ENCODE measurements at regions not wholly inside any gene's neighbourhood (a gene's known extent, or its start where the extent isn't known, plus 50 kb on each side); places are given as distances from the start of the nearest gene placed in this dataset.
"Not testable (repeated sequence)": the region's sequence is repeated elsewhere in the genome, so short reads cannot be mapped to it uniquely, and the experiment has no call there.

DNA sequence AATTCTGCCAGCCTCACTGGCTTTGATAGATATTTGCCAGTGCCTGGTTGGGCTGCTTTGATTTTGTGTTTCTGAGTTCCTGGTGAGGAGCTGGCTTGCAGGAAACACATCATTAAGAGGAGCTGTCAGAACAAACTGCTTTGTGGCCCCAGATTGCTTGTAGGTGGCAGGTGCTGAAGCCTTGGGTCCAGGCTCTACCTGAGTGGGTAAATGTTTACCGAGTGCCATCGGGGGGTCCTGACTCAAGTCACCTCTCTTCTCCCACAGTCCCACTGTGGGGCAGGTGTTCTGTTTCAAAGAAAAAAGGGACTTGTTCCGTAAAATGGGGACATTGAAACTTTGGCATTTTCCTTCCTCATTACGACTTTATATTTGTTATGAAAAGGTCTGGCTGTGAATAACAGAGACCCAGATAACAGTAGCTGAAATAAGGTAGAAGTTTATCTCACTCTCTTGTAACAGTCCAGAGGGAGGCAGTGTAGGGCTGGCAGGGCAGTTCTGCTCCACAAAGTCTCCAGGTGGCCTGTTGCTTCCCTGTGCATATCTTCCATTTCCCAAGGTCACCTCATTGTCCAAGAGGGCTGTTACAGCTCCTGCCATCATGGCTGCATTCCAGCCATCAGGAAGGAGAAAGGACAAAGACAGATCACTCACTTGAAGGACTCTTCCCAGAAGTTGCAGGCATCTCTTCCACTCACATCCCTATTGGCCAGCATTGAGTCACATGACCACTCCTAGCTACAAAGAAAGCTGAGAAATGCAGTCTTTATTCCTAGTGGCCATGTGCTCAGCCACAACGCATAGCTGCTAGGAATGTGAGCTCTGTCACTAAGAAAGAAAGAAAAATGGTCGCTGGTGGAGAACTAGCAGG, 149.9 kb upstream of the KCNG1 start:
- no peak for DNase-seq
- WGBS, 3 donors: 79 to 82% (median 81%) methylated on average over 6 of the region's 6 CpGs
- Histone ChIP-seq H3K27ac (no peak overlapping the region), H3K36me3 (no peaks in the 10 kb centered on the region), H3K27me3 (no peaks in the 10 kb centered on the region), H3K4me3 (no peak overlapping the region), H3K9me3 (no peaks in the 10 kb centered on the region), H3K4me1 (ENCODE audit: insufficient read depth) (peaks cover 1% of the 10 kb centered on the region)
- no peak for TF ChIP-seq EP300 (IDR thresholded peaks at IDR 0.05)
- TF ChIP-seq, protein P1, sequence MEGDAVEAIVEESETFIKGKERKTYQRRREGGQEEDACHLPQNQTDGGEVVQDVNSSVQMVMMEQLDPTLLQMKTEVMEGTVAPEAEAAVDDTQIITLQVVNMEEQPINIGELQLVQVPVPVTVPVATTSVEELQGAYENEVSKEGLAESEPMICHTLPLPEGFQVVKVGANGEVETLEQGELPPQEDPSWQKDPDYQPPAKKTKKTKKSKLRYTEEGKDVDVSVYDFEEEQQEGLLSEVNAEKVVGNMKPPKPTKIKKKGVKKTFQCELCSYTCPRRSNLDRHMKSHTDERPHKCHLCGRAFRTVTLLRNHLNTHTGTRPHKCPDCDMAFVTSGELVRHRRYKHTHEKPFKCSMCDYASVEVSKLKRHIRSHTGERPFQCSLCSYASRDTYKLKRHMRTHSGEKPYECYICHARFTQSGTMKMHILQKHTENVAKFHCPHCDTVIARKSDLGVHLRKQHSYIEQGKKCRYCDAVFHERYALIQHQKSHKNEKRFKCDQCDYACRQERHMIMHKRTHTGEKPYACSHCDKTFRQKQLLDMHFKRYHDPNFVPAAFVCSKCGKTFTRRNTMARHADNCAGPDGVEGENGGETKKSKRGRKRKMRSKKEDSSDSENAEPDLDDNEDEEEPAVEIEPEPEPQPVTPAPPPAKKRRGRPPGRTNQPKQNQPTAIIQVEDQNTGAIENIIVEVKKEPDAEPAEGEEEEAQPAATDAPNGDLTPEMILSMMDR (IDR thresholded peaks at IDR 0.05): no peak
- TF ChIP-seq POLR2A (IDR thresholded peaks at IDR 0.05): no peak
- intact Hi-C loops (cut with DNase I): no loop called here

DNA sequence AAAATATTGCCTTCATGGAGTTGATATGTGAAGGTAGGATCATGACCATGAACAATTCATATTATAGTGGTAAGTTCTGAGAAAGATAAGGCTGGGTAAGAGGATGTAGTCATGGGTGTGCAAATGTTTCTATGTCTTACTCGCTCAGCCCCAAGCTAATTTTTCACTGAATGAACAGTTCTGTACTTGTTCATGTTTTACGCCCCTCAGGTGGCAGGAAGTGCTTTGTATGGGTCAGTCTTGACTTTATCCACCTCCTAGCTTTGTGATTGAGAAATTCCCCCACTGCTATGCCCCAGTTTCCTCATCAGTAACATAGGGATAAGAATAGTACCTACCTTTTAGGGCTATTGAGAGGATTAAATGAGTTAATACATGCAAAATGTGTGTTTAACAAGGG, 148.2 kb upstream of the KCNG1 start:
- intact Hi-C loops (cut with DNase I): no loop called here
- DNase-seq: no peak

DNA sequence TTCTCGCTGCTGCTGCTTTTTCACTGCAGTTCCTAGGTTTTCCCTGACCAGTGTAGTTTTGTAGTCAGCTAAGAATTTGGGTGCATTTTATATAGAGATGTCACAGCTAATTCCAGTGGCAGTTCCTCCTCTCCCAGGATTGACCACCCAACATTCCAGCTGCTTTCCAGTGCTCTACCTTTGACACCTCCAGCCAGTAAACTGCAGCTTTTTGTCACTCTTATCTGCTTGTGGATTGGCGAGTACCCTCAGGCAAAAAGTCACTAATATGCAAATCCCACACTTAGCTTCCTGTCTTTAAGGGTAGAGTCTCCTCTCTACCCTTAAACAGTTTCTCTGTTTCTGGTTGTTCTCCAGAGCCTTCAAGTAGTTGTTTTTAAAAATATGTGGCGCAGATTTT, 146.9 kb upstream of the KCNG1 start:
- TF ChIP-seq EP300 (IDR thresholded peaks at IDR 0.05) (no peak), POLR2A (IDR thresholded peaks at IDR 0.05) (no peak)
- TF ChIP-seq, protein P1 (IDR thresholded peaks at IDR 0.05): no peak
- Histone ChIP-seq H3K9me3 (no peaks in the 10 kb centered on the region), H3K36me3 (no peaks in the 10 kb centered on the region), H3K27ac (no peak overlapping the region), H3K4me1 (ENCODE audit: insufficient read depth) (no peaks in the 10 kb centered on the region), H3K27me3 (no peaks in the 10 kb centered on the region), H3K4me3 (no peak overlapping the region)
- DNase-seq: no peak
- intact Hi-C loops (cut with DNase I): no loop called here
- WGBS, 3 donors: 78 to 83% (median 82%) methylated on average over 3 of the region's 3 CpGs

More for the DNA sequence above, 148.2 kb upstream of the KCNG1 start:
- H3K36me3 ChIP-seq: no peaks in the 10 kb centered on the region
- H3K27me3 ChIP-seq: no peaks in the 10 kb centered on the region
- no peak overlapping the region for H3K27ac ChIP-seq
- no peaks in the 10 kb centered on the region for H3K9me3 ChIP-seq
- no peaks in the 10 kb centered on the region for H3K4me1 ChIP-seq (ENCODE audit: insufficient read depth)
- no peak overlapping the region for H3K4me3 ChIP-seq
- WGBS, 3 donors: 84 to 89% (median 85%) methylated on average over 2 of the region's 2 CpGs
- TF ChIP-seq, protein P1 (IDR thresholded peaks at IDR 0.05): no peak
- TF ChIP-seq POLR2A (IDR thresholded peaks at IDR 0.05) (no peak), EP300 (IDR thresholded peaks at IDR 0.05) (no peak)

DNA sequence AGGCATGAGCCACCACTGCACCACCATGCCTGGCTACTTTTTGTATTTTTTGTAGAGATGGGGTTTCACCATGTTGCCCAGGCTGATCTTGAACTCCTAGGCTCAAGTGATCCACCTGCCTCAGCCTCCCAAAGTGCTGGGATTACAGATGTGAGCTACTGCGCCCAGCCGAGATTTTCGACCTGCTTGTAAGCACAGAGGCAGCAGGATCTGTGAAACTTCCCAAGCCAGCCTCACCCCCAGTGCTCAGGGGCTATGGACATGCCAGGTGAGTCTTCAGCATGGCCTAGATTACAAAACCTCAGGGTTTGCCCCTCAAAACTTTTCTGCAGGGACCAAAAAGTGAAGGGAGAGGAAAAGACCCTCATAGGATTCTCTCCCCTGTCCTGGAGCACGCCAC, 145.0 kb upstream of the KCNG1 start:
- H3K9me3 ChIP-seq; intact Hi-C loops (cut with DNase I); H3K4me3 ChIP-seq; H3K27me3 ChIP-seq; H3K27ac ChIP-seq; H3K36me3 ChIP-seq; H3K4me1 ChIP-seq (ENCODE audit: insufficient read depth); DNase-seq: not testable (repeated sequence)
- WGBS, 3 donors: 84 to 93% (median 84%) methylated on average over 4 of the region's 4 CpGs

DNA sequence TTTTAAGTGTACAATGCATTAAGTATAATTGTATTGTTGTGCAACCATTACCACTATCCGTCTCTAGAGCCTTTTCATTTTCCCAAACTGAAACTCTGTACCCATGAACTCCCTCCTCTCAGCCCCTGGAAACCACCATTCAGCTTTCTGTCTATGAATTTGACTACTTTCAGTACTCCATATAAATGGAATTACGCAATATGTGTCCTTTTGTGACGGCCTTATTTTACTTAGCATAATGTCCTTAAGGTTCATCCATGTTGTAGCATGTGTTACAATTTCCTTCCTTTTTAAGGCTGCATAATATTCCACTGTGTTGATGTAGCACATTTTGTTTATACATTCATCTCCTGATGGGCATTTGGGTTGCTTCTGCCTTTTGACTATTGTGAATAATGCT, 143.6 kb upstream of the KCNG1 start:
- Histone ChIP-seq H3K4me1 (ENCODE audit: insufficient read depth) (no peaks in the 10 kb centered on the region), H3K9me3 (no peaks in the 10 kb centered on the region), H3K27ac (no peak overlapping the region), H3K4me3 (no peak overlapping the region), H3K27me3 (no peaks in the 10 kb centered on the region), H3K36me3 (no peaks in the 10 kb centered on the region)
- TF ChIP-seq, protein P1 (IDR thresholded peaks at IDR 0.05): no peak
- TF ChIP-seq POLR2A (IDR thresholded peaks at IDR 0.05) (no peak), EP300 (IDR thresholded peaks at IDR 0.05) (no peak)
- intact Hi-C loops (cut with DNase I): no loop called here
- no peak for DNase-seq
- 74 to 83% (median 78%) methylated on average over 3 of the region's 3 CpGs for WGBS, 3 donors
